ENCODE measurements at regions not wholly inside any gene's neighbourhood (a gene's known extent, or its start where the extent isn't known, plus 50 kb on each side); places are given as distances from the start of the nearest gene placed in this dataset.
A peak's percentile ranks its signal among the peaks of the same experiment; 100 is the strongest.

- Histone ChIP-seq H2AFZ (ENCODE audit: low read length) (no peak overlapping the region), H3K9me2 (ENCODE audit: insufficient read depth, low read length) (no peaks in the 10 kb centered on the region), H3K4me2 (ENCODE audit: low read length) (no peak overlapping the region), H3K4me1 (ENCODE audit: insufficient read depth, low read length, poor library complexity, severe bottlenecking) (no peaks in the 10 kb centered on the region), H4K20me1 (ENCODE audit: insufficient read depth, low read length) (no peaks in the 10 kb centered on the region), H3K79me2 (ENCODE audit: insufficient read depth, low read depth, low read length) (no peaks in the 10 kb centered on the region), H3K4me3 (ENCODE audit: low read depth, low read length, poor library complexity, severe bottlenecking) (no peak overlapping the region), H3K27ac (ENCODE audit: low read depth, low read length, poor library complexity, severe bottlenecking) (no peak overlapping the region), H3K9me3 (ENCODE audit: low read length) (no peaks in the 10 kb centered on the region), H3K36me3 (ENCODE audit: insufficient read depth, low read length) (no peaks in the 10 kb centered on the region)
- POLR2A ChIA-PET: interaction anchor here (0.6 kb wide), 2 partner anchors 11 to 1901 kb away, joined by 3 read pairs; no protein-coding TSS in a partner anchor
- DNase-seq (ENCODE audit: low spot score): peak; percentile 65
- intact Hi-C loops (cut with micrococcal nuclease; ENCODE audit: unreplicated experiment): loop anchor here (10.0 kb wide), 1 partner anchor 1493 kb away; no protein-coding TSS in a partner anchor
- no peak for TF ChIP-seq EZH2phosphoT487 (IDR thresholded peaks at IDR 0.05; ENCODE audit: borderline replicate concordance, low read depth, low read length)
- peak; percentile 98 for TF ChIP-seq CTCF (conservative IDR thresholded peaks at IDR 0.05; ENCODE audit: low read length)
- CTCF ChIA-PET (ENCODE audit: unreplicated experiment): no interaction called here
- no TSS peak for BruUV-seq (replicated peaks)
These were observed 239.6 kb downstream of the GRXCR1 start for GRCh38 chr4:43132010-43132582.

GRCh38 chr4:43133566-43133965 is 241.1 kb downstream of the GRXCR1 start:
- Histone ChIP-seq H3K36me3 (ENCODE audit: insufficient read depth, low read length) (no peaks in the 10 kb centered on the region), H3K27ac (ENCODE audit: low read depth, low read length, poor library complexity, severe bottlenecking) (no peak overlapping the region), H3K4me3 (ENCODE audit: low read depth, low read length, poor library complexity, severe bottlenecking) (no peak overlapping the region), H3K9me3 (ENCODE audit: low read length) (no peaks in the 10 kb centered on the region), H3K4me1 (ENCODE audit: insufficient read depth, low read length, poor library complexity, severe bottlenecking) (no peaks in the 10 kb centered on the region), H3K9me2 (ENCODE audit: insufficient read depth, low read length) (no peaks in the 10 kb centered on the region), H2AFZ (ENCODE audit: low read length) (no peak overlapping the region), H3K4me2 (ENCODE audit: low read length) (no peak overlapping the region), H4K20me1 (ENCODE audit: insufficient read depth, low read length) (no peaks in the 10 kb centered on the region), H3K79me2 (ENCODE audit: insufficient read depth, low read depth, low read length) (no peaks in the 10 kb centered on the region)
- ChIA-PET CTCF (ENCODE audit: unreplicated experiment) (no interaction called here), POLR2A (no interaction called here)
- TF ChIP-seq EZH2phosphoT487 (IDR thresholded peaks at IDR 0.05; ENCODE audit: borderline replicate concordance, low read depth, low read length): no peak
- TF ChIP-seq CTCF (conservative IDR thresholded peaks at IDR 0.05; ENCODE audit: low read length): no peak
- BruUV-seq (replicated peaks): no TSS peak
- no peak for DNase-seq (ENCODE audit: low spot score)
- intact Hi-C loops (cut with micrococcal nuclease; ENCODE audit: unreplicated experiment): loop anchor here (10.0 kb wide), 1 partner anchor 1491 kb away; no protein-coding TSS in a partner anchor

- BruUV-seq (replicated peaks): no TSS peak
These were observed 244.2 kb downstream of the GRXCR1 start for GRCh38 chr4:43136752-43137151.

More at GRCh38 chr4:43136752-43137151, 244.2 kb downstream of the GRXCR1 start:
- no peak overlapping the region for H3K27ac ChIP-seq (ENCODE audit: low read depth, low read length, poor library complexity, severe bottlenecking)
- ChIA-PET CTCF (ENCODE audit: unreplicated experiment) (no interaction called here), POLR2A (no interaction called here)
- H4K20me1 ChIP-seq (ENCODE audit: insufficient read depth, low read length): no peaks in the 10 kb centered on the region
- H3K79me2 ChIP-seq (ENCODE audit: insufficient read depth, low read depth, low read length): no peaks in the 10 kb centered on the region
- H3K36me3 ChIP-seq (ENCODE audit: insufficient read depth, low read length): no peaks in the 10 kb centered on the region
- no peak overlapping the region for H3K4me3 ChIP-seq (ENCODE audit: low read depth, low read length, poor library complexity, severe bottlenecking)
- TF ChIP-seq EZH2phosphoT487 (IDR thresholded peaks at IDR 0.05; ENCODE audit: borderline replicate concordance, low read depth, low read length) (no peak), CTCF (conservative IDR thresholded peaks at IDR 0.05; ENCODE audit: low read length) (no peak)
- H2AFZ ChIP-seq (ENCODE audit: low read length): no peak overlapping the region
- no peak for DNase-seq (ENCODE audit: low spot score)
- 0 out of 2 replicates have a peak, but pooled peaks cover 4% of the 10 kb centered on the region for H3K9me3 ChIP-seq (ENCODE audit: low read length)
- H3K4me2 ChIP-seq (ENCODE audit: low read length): no peak overlapping the region
- H3K9me2 ChIP-seq (ENCODE audit: insufficient read depth, low read length): no peaks in the 10 kb centered on the region
- intact Hi-C loops (cut with micrococcal nuclease; ENCODE audit: unreplicated experiment): loop anchor here (10.0 kb wide), 1 partner anchor 1488 kb away; no protein-coding TSS in a partner anchor
- no peaks in the 10 kb centered on the region for H3K4me1 ChIP-seq (ENCODE audit: insufficient read depth, low read length, poor library complexity, severe bottlenecking)
